ENCODE measurements at regions not wholly inside any gene's neighbourhood (a gene's known extent, or its start where the extent isn't known, plus 50 kb on each side); places are given as distances from the start of the nearest gene placed in this dataset.

- no peak for DNase-seq (ENCODE audit: low read depth)
- H3K4me3 ChIP-seq (ENCODE audit: control insufficient read depth, low read depth, low read length) = no peak overlapping the region
- TF ChIP-seq CTCF (IDR thresholded peaks at IDR 0.05; ENCODE audit: control insufficient read depth, insufficient read depth, low read depth, low read length, missing control alignments) = no peak
Observed at GRCh38 chr19:30219702-30220101, 152.5 kb upstream of the ZNF536 start.

- no peak for DNase-seq (ENCODE audit: low read depth)
- TF ChIP-seq CTCF (IDR thresholded peaks at IDR 0.05; ENCODE audit: control insufficient read depth, insufficient read depth, low read depth, low read length, missing control alignments) = no peak
- no peak overlapping the region for H3K4me3 ChIP-seq (ENCODE audit: control insufficient read depth, low read depth, low read length)
Observed at GRCh38 chr19:30221176-30221575, 151.0 kb upstream of the ZNF536 start.

DNA sequence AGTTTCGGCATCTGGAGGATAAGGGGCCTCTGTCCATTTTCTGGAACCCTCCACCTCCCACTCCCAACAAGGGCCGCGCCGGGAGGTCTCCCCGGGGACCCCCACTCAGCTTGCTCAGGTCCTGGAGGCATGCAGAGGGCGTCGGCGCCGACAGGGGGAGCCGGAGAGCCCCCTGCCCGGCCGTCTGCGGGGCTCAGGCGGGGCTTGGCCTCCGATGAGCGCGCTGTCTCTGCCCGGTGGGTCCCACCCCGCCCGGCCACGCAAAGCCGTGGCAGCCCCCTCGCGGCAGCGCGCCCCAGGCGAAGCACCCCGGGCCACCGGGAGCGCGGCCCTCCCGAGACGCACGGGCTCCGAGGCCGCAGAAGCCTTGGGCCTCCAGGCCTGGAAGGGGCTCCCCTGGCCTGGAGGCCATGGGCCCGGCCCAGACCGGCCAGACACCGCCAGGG, 149.7 kb upstream of the ZNF536 start:
- TF ChIP-seq CTCF (IDR thresholded peaks at IDR 0.05; ENCODE audit: control insufficient read depth, insufficient read depth, low read depth, low read length, missing control alignments) = peak; percentile 42
- no peak overlapping the region for H3K4me3 ChIP-seq (ENCODE audit: control insufficient read depth, low read depth, low read length)
- DNase-seq (ENCODE audit: low read depth) = no peak

DNA sequence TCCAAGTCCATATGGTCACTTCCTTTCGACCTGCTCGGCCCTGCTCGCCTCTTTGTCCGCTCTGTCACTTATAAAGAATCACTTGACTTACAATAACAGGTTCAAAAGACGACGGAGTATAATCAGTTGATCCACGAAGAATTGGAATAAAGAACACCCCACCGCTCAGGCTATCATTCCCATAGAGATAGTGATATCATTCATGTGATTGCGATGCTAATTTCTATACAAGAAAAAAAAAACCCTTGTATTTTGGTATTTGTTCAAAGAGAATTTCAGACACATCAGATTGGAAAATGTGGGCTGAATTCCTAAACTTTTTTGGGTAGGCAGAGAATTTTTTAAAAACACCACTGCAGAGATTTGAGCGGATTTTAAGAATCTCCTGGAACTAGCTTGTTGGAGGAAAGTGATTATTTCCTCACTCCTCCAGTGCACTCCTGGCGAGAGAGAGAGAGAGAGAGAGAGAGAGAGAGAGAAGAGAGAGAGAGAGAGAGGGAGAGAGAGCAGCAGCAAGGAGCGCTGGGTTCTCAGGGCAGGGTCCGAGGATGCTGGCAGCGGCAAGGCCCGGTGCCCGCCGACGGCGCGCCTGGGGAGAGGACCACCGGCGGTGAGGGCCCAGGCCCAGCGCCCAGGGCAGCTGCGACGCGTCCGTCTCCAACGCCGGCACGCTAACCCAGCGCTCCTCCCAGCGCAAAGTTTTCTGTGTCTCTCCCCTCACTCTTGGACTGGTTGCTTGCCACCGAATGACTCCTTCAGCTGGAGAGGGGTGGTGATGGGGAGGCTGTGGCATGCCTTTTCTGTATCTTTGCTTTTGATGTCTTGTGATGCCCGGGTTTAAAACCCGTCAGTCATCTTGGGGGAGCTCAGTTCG, 149.0 kb upstream of the ZNF536 start:
- no peak for DNase-seq (ENCODE audit: low read depth)
- no peak overlapping the region for H3K4me3 ChIP-seq (ENCODE audit: control insufficient read depth, low read depth, low read length)
- no peak for TF ChIP-seq CTCF (IDR thresholded peaks at IDR 0.05; ENCODE audit: control insufficient read depth, insufficient read depth, low read depth, low read length, missing control alignments)

GRCh38 chr19:30223866-30224688, 148.1 kb upstream of the ZNF536 start:
- H3K4me3 ChIP-seq (ENCODE audit: control insufficient read depth, low read depth, low read length) = no peak overlapping the region
- no peak for TF ChIP-seq CTCF (IDR thresholded peaks at IDR 0.05; ENCODE audit: control insufficient read depth, insufficient read depth, low read depth, low read length, missing control alignments)
- no peak for DNase-seq (ENCODE audit: low read depth)

DNA sequence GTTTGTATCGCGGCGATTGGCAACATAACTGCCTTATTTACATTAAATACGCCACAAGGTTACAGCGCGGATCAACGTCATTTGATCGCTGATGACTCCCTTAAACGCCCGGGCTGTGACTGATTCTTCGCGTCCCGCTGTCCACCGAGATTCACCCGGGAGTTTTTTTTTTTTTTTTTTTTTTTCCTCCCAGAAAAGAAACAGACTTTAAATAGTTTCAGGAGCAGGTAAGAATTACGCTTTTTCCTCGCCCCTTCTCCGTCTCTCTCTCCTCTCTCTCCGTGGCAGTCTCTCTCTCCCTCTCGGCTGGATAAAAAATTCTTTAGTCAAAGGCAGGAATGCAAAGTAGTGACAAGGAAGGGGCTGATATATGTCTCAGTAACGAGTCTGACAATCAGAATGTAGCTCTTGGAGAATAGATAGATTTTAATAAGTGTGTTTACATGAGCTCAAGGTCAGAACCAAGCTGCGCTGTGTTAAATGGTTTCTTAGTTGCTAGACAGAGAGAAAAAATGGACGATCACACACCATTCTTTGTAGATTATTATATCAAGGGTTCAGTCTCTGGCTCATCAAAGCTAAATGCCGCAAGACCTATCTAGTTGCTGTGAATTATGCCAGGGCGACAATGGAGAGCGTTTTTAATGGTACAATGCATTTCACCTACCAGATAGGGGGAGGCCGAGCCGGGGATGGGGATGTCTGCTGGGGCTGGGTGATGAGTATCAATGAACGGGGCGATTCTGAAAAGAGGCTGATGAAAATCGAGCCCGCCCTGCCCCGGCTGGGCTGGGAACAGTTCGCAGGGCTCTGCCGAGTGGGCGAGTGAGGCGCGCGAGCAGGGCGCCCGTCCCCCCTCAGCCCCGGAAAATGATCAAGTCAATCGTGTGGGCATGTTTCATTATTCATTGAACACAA, 147.2 kb upstream of the ZNF536 start:
- peak overlapping the region; percentile 16 for H3K4me3 ChIP-seq (ENCODE audit: control insufficient read depth, low read depth, low read length)
- no peak for DNase-seq (ENCODE audit: low read depth)

More for the DNA sequence above, 147.2 kb upstream of the ZNF536 start:
- TF ChIP-seq CTCF (IDR thresholded peaks at IDR 0.05; ENCODE audit: control insufficient read depth, insufficient read depth, low read depth, low read length, missing control alignments) = no peak
